ENCODE measurements at regions not wholly inside any gene's neighbourhood (a gene's known extent, or its start where the extent isn't known, plus 50 kb on each side); places are given as distances from the start of the nearest gene placed in this dataset.
"Not testable (repeated sequence)": the region's sequence is repeated elsewhere in the genome, so short reads cannot be mapped to it uniquely, and the experiment has no call there.

DNA sequence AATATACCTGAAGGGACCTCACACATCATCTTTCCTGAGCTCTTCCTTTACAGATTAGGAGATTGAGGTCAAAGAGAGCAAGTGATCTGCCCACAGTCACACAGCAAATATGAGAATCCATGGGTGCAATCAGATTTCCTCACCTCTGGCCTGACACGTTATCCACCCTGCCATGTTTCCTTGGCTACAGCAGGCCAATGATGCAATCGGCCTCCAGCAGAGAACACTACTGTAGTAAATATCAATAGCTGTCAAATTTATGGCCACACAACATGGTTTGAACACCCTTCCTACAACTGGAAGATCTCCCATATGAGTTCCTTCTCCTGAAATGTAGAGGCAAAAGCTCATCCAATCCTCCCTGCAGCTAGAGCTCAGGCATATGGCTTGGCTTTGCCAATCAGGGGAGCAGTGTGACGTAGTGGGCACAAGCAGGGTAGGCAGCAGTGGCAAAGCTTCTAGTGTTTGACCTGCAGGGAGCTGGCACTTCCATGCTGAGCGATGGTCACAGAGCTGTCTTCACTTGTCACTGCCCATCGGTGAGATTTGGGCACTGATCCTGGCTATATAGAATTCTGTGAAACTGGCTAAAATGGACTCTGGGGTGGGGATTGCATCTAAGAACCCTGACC, 271.3 kb downstream of the TJP1 start:
- DNase-seq: no peak

DNA sequence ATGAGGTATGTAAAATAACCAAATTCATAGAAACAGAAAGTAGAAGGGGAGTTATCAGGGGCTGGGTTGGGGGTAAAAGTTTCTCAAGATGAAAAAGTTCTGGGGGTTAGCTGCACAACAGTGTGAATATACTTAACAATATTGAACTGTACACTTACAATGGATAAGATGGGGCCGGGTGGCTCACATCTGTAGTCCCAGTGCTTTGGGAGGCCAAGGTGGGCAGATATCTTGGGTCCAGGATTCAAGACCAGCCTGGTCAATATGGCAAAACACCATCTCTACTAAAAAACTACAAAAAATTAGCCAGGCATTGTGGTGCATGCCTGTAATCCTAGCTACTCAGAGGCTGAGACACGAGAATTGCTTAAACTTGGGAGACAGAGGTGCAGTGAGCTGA, 274.3 kb downstream of the TJP1 start:
- DNase-seq: no peak

DNA sequence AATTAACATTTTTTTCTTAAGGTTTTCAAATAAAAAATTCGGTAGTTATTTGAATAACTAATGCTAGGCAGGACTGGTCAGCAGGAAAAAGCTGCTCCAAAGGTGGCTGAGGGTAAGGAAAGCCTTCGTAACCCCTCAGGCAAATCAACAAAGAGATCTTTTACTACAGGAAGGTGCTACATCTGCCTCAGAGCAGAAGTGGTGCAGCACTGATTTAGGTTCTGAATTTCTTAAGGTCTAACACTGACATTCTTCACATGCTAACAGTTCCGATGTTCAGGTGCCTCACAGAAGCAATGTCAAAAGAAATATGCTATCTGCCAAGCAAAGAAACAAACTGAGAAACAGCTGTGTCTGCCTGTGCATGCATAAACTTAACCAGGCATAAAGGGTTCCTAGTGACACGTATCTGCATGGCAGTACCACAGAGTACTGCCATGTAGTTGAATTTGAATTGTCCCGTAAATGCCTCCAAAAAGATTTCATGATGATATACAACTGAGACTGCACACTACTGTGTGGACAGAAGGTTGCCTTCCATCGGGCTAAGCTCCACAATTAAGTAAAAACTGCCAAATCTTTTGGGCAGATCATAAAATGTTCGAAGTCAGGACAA, 275.0 kb upstream of the NSMCE3 start:
- no peak for DNase-seq

DNA sequence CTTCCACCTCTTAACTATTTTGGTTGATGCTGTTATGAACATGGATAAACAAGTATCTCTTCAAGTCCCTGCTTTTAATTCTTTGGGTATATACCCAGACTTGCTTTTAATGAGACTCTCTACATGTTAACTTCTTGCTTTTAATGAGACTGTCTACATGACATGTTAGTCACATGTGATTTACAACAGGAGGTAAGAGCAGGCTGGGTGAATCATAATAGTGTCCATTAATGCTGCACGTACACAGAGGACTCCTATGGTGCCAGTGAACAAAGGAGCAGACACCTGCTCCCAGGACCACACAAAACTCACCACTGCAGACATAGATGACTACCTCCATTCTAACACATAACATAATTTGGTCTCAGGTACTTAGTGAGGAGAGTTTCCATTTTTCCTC, 273.4 kb upstream of the NSMCE3 start:
- DNase-seq: no peak

DNA sequence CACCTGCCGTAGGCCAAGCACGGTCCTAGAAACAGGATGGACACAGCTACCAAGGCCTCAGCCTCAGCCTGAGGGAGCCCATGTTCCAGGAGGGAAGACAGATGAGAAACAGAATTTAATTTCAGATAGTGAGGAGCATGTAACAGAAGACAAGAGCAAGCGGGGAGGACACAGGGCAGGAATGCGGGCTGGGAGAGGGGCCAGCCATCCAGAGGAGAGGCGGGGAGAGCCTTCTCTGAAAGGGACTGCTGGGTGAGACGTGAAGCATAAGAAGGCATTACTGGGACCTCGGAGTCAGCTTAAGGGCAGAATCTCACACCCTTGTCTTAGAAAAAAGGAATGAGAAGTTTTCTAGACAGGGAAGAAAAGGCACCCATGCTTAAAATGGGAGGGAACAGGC, 271.7 kb upstream of the NSMCE3 start:
- no peak for DNase-seq

DNA sequence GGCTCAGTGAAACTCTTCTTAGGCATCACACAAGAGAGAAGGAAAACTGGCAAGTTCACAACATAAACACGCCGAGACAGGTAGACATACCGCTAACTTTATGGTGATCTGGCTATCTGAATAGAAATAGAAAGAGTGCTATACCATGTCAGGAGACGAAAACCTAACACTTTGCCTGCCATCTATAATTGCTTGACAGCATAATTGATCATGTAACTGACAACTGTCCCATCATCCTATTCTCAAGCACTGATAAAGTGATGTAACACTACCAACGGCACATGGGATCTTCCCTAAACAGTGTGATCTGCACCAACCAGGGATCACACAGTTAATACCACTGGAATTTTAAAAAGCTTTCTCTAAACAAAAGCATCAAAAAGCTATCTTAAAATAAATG, 270.9 kb upstream of the NSMCE3 start:
- DNase-seq: no peak

DNA sequence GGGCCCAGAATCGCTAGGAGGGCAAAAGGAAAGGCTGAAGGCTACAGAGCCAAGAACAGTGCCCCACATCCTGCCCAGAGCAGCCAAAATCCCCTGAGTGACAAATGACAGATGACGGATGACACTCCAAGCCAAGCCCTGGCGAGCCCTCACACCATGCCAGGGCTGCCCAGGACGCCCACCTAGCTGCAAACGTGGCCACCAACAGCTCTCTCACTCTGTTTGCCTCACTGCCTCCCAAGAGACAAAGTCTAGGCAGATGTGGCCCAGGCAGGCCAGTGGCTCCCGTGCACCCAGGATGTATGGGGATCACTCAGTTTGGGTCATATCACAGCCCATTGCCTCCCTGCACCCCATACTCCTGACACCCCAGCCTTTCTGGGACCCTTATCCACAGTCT, 270.1 kb upstream of the NSMCE3 start:
- no peak for DNase-seq

DNA sequence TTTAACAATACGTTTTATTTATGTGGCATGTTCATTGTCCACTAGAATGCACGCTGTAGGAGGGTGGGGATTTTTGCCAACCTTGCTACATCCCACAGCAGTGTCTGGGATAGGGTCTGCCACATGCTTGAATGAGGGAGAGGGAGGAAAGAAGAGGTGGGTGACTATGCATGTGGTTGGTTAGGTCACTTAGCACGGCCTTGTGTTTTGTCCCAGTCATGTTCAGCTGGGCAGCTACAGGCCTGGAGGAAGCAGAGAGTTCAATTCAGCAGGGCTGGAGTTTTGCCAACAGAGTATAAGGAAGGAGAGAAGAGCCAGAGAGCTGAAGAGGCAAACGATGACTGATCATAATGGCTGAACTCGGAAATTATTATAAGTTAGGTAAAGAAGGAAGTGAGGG, 268.4 kb upstream of the NSMCE3 start:
- no peak for DNase-seq

DNA sequence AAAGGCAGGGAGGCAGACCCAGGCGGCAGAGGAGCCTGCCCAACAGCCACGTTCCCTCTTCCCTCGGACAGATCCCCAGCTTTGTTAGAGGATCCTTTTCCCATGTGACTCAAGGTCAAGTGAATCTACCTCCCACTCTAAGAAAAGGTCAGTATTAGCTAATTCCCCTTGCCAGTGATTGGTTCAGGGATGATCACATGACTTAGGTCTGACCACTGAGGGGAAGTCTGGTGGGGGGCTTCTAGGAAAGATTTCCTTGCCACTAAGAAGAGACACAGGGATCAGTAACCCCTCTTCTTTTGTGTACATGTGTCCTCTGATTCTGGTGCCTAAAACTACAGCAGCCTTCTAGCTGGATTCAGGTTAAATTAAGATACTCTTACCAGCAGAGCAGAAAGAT, 266.3 kb upstream of the NSMCE3 start:
- DNase-seq: no peak

DNA sequence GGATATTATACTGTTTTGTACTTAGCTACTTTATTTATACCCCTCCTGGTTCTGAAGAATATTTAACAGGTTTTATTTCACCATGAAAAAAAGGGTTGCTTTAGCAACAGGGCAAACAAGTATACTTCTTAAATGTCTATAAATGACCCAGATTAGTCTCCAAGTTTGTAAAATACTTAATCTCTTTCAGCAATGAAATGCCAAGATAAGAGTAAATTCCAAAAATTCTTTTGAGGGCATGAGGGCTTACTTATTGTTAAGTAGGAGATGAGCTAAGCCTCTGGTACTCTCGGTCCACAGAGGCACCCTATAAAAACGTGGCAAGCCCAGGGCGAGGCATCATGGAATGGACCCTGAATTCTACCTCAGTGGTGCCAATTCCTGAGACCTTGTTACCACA, 264.8 kb upstream of the NSMCE3 start:
- DNase-seq: no peak

DNA sequence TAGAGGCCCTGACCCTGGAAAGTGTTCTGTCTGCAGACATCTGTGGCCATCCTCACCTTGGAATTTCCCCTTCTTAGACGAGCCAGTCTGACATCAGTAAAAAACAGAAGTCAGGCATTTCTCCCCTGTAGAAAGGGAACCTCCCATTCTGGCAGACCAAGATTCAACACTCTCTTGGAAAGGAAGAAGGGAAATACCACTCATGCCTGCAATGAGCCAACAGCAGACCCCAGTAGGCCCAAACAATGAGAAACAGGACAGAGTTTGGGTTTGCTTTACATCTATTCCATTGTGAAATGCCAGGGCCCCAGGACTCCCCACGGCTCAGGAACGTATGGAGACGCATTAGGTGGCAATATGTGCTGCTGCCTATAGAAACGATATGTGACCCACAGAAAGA, 264.0 kb upstream of the NSMCE3 start:
- DNase-seq: no peak

DNA sequence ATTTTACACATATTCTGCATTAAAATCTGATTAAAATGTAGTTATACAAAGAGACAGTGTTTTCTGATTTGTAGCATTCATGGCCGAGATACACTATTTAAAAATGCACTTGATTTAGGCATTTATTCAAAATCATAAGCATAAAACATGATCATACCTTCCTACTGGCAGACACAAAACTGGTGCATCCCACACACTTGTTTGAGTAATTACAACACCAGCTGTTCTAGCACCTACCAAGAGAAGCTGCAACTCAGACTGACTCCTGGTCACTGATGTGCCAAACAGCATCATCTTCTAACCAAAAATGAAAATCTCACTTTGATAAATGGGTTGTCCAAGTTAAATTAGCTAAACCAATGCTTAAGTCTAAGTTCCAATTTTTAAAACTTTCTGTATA, 262.7 kb upstream of the NSMCE3 start:
- no peak for DNase-seq

DNA sequence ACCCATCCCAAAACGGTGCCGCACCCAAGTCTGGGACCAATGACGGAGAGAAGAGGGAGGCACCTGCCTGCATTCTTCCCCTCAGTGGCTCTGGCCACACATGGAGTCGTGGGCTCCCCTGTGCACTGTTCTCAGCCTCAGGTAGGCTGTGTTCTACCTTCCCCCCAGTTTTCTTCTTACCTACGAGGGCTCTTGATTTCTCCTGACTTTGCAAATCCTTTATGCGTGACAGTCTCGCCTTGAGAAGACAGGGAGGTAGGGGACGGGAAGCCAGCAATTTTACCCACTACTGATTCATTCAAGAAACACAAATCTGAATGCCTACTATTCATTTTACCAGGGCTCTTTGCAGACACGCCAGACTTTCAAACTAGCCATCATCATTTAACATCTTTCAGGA, 261.3 kb upstream of the NSMCE3 start:
- DNase-seq: no peak

DNA sequence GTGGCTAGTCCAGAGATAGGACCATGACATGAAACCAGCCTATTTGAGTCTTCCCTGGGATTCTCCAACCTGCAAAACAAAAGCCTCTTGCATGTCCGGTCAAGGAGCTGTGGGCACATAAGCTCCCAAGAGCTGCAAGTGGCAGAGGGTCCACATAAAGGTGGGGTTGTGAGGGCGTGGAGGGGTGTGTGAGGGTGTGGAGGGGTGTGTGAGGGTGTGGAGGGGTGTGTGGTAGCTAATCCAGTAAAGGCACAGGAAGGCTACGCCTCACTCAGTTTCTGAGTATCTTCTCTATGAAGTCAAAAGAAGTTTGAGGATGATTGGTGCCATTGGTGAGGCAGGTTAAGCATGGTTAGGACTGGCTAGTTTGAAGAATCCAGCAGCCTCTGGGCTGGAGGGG, 259.4 kb upstream of the NSMCE3 start:
- DNase-seq: no peak

DNA sequence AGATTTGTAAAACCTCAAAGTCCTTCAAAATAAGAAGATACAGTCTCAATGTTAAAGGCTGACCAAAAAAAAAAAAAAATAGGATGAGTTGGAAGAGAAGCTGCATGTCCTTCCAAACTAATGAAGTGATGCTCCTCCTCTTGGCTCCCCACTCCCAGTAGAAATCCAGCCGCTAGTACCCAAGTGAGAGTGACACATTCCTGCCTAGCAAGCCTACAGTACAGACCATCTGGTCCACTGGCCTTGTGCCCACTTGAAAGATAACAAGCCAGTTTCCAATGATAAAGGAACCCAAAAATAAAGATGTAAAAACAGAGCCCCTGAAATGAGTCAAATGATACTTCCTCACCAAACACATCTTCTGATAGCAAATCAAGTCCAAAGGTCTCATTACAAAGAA, 258.7 kb upstream of the NSMCE3 start:
- DNase-seq: no peak

DNA sequence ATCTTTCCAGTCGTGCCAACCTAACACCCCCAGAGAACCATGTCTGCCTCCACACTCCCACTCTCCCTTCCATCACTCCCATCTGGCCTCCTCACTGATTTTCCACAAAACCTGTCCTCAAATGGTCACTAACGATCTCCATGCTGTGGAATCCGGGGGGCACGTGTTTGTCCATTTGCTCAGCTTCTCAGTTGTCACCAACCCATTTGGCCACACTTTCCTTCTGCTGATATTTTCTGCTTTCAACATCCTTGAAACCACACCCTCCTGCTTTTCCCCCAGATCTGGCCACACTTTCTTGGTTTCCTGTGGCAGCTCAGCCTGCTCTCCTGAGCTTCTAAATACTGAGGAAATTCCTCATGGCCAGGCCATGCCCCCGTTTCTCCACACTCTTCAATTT, 257.2 kb upstream of the NSMCE3 start:
- no peak for DNase-seq

DNA sequence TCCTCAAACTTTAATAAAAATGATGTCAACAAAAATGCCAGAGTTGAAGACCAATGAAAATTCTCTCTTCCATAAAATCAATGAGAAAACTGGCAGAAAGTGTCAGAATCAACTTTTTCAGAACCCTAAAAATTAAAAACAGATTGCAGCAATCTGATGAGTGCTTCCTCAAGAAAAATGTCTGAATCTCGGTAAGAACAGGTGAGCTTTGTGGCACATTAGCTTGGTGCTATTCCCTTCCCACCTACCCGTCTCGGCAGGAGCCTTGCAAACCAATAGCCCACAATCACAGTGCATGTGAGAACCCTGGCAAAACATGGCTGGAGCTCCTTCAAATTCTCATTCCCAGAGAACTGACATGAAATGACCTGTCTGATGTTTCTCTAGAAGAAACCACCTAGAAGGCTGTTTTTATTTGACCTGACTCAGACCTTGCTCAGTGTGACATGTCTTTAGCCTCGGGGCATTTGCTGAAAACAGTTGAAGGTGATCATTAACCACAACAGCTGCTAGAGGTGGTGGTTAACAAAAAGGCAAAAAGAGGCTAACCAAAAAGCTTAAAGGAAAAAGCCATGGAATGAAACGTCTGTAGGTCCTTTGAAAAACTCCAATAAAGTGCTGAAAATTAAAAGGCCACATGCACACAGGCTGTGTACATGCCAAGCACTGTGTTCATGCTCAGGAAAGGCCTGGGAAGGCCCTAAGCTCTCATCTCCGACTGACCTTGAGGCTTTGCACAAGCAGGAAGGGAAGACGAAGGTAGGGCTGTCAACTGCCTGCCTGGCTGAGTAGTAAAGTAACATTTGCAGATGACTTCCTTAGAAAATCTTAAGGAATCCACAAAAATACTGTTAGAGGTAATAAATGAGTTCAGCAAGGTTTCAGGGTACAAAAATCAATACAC, 253.0 kb upstream of the NSMCE3 start:
- no peak for DNase-seq

DNA sequence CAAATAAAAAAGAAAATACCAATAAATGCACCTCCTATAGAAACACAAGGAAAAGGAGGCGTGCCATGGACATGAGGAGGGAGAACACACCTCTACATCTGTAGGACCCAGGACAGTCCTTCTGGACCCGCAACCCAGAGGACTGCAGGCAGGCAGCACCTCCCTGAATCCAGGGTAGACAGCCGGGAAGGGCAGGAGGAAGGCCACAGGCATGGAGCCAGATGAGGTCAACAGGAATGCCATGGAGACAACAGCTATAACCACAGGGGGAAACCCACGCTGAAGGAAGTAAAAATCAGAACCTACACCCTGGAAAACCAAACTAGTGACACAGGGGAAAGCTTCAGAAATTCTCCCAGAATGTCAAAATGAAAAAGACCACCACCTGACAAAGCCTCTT, 248.8 kb upstream of the NSMCE3 start:
- no peak for DNase-seq

DNA sequence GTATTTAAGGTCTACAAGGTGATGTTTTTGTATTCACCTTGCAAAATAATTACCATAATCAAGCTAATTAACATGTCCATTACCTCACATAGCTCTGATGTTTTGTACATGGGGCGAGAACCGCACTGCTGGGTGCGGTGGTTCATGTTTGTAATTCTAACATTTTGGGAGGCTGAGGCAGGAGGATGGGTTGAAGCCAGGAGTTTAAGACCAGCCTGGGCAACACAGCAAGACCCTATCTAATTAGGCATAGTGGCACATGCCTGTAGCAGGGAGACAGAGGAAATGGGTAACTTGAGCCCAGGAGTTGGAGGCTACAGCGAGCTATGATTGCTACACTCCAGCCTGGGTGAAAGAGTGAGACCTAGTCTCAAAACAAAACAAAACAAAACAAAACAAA, 248.2 kb upstream of the NSMCE3 start:
- no peak for DNase-seq

DNA sequence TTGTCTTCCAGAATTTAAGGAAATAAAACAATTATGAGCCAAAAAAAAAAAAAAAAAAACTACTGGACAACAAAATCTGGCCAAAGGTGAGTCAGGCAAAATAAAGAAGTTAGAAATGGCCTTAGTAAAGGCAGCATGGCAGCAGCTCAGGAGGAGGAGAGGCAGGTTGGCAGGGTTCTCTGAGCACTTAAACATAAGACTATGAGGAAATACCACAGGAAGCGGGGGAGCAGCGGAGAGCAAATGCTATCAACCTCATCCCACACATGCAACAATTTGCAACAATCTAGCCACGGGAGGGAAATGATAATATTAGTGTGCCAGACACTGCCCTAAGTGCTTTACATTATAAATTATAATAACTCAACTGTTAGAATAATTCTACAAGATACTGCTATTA, 247.3 kb upstream of the NSMCE3 start:
- no peak for DNase-seq

DNA sequence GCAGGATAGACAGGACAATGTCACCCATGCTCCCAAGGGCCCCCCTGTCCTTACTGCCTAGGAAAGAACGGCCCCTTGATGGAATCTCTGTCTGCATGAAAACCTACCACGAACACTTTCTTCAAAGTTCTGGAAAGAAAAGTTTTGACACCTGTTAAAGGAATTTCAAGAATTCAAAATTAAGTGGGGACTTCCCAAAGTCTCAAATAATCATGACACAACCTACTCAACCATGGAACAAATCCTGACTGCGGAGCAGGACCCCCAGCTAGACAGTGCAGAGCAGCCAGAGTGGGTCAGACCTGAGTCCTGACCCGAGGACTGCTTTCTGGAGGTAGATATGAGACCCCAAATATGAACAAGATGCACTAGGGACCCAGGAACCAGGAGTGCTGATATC, 245.3 kb upstream of the NSMCE3 start:
- DNase-seq: no peak

DNA sequence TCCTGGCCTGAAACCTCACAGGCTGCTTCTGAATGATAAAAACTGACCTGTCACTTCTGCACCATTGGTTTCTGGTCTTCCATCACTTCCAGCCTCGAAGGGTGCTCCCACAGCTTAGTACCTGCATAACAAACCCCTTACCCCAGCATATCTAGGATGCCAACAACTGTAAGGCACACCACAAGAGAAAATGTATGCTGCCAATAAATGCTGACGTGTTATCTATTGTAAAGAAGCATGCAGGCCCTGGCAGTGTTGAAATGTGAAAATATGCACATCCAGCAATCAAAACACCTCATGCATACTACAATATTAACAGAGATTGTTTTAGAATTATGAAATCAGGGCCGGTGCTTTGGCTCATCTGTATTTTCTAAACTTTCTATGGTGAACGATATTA, 242.0 kb upstream of the NSMCE3 start:
- no peak for DNase-seq

DNA sequence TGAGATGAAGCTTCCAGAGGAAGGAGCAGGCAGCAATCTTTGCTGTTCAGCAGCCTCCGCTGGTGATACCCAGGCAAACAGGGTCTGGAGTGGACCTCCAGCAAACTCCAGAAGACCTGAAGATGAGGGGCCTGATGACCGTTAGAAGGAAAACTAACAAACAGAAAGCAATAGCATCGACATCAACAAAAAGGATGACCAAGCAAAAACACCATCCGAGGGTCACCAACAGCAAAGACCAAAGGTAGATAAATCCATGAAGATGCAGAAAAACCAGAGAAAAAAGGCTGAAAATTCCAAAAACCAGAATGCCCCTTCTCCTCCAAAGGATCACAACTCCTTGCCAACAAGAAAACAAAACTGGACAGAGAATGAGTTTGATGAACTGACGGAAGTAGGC, 235.9 kb upstream of the NSMCE3 start:
- not testable (repeated sequence) for DNase-seq

DNA sequence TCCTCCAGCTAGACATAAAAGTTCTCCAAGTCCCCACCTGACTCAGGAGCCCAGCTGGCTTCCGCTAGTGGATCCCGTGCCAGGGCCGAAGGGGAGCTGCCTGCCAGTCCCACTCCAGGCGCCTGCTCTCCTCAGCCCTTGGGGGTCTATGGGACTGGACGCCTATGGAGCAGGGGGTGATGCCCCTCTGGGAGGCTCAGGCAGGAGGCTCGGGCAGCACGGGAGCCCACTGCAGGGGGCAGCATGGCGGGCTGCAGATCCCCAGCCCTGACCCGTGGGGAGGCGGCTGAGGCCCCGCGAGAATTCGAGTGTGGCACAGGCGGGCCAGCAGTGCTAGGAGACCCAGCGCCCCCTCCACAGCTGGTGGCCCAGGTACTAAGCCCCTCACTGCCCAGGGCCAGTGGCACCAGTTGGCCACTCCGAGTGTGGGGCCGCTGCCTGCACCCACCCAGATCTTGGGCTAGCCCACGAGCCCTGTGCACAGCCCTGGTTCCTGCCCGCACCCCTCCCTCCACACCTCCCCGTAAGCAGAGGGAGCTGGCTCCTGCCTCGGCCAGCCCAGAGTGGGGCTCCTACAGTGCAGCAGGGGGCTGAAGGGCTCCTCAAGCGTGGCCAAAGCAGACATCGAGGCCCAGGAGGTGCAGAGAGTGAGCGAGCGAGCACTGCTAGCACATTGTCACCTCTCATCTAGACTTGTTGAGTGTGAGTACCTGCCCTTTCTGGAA, 221.3 kb upstream of the NSMCE3 start:
- DNase-seq: no peak
